Testis (tissue), 2 donors: ENCODE measurements at regions not wholly inside any gene's neighbourhood (a gene's known extent, or its start where the extent isn't known, plus 50 kb on each side); places are given as distances from the start of the nearest gene placed in this dataset.

Source experiments
- POLR2A ChIP-seq: fragments of 450-650 bp; IDR thresholded peaks from one replicate; pipeline ENCODE4 v1.6.1; 2017; ENCODE audit warnings: antibody characterized with exemption, mild to moderate bottlenecking, moderate library complexity
- TF ChIP-seq, protein P1 (sequence below), 3 experiments: fragments of 450-650 bp in 2 of 3; fragments of 200-600 bp in 1 of 3; sonication (generic) in 1 of 3; IDR thresholded peaks; one replicate each; pipeline ENCODE4 v1.5.1; 2016 to 2019; ENCODE audit warnings: antibody characterized with exemption in 3 of 3, mild to moderate bottlenecking in 2 of 3, moderate library complexity in 1 of 3

DNA sequence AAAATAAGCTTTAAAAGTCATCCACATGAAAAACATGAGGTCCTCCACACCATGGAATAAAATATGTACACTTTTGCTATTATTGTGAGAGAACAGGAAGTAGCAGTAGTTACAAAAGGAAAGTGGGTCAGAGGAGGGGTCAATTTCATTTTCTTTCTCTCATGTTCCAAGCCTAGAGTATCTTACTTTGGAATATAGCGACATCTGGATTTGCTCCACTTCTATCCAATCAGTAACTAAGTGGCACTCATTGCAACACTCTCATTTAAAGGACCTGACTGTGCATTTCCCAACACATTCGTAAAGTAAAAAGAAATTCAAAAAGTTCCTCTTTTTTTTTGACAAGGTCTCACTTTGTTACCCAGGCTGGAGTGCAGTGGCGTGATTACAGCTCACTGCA lies 637.3 kb downstream of the TUSC7 start:
- TF ChIP-seq, protein P1, sequence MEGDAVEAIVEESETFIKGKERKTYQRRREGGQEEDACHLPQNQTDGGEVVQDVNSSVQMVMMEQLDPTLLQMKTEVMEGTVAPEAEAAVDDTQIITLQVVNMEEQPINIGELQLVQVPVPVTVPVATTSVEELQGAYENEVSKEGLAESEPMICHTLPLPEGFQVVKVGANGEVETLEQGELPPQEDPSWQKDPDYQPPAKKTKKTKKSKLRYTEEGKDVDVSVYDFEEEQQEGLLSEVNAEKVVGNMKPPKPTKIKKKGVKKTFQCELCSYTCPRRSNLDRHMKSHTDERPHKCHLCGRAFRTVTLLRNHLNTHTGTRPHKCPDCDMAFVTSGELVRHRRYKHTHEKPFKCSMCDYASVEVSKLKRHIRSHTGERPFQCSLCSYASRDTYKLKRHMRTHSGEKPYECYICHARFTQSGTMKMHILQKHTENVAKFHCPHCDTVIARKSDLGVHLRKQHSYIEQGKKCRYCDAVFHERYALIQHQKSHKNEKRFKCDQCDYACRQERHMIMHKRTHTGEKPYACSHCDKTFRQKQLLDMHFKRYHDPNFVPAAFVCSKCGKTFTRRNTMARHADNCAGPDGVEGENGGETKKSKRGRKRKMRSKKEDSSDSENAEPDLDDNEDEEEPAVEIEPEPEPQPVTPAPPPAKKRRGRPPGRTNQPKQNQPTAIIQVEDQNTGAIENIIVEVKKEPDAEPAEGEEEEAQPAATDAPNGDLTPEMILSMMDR (IDR thresholded peaks at IDR 0.05): no peak
- no peak for TF ChIP-seq POLR2A
